HG03439 (cell line): ENCODE measurements at regions not wholly inside any gene's neighbourhood (a gene's known extent, or its start where the extent isn't known, plus 50 kb on each side); places are given as distances from the start of the nearest gene placed in this dataset.
A peak's percentile ranks its signal among the peaks of the same experiment; 100 is the strongest.
"Not testable (repeated sequence)": the region's sequence is repeated elsewhere in the genome, so short reads cannot be mapped to it uniquely, and the experiment has no call there.

ENCODE experiments used
- ATAC-seq: cut with Tn5 transposase; IDR thresholded peaks from one replicate; pipeline ENCODE4 v1.9.1; 2021; ENCODE audit warnings: mild to moderate bottlenecking, moderate library complexity; ENCODE audit not compliant: unreplicated experiment

GRCh38 chr7:121530227-121531174, 134.4 kb upstream of the FAM3C start:
- peak; percentile 100 for ATAC-seq

DNA sequence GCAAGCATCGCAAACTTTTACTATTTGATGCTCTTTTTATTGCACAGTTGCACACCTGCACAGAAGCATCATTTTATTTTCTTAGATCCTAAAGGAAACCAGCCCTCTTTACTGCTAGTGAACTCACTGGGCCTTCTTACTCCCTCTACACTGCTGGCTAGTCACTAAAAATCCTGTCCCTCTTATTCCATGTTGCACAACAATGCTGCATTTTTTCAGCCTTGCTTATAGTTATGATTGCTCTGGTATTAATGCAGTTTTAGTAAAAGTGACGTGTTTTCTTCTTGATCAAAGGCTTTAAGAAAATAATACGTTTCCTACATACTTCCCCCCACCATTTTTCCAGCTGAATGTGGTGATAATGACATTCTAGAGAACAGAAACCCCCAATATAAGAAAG, 132.9 kb upstream of the FAM3C start:
- ATAC-seq, result no peak

- not testable (repeated sequence) for ATAC-seq
Observed at GRCh38 chr7:121526210-121526609, 130.1 kb upstream of the FAM3C start.

- no peak for ATAC-seq
Observed at GRCh38 chr7:121525155-121525819, 129.2 kb upstream of the FAM3C start.

DNA sequence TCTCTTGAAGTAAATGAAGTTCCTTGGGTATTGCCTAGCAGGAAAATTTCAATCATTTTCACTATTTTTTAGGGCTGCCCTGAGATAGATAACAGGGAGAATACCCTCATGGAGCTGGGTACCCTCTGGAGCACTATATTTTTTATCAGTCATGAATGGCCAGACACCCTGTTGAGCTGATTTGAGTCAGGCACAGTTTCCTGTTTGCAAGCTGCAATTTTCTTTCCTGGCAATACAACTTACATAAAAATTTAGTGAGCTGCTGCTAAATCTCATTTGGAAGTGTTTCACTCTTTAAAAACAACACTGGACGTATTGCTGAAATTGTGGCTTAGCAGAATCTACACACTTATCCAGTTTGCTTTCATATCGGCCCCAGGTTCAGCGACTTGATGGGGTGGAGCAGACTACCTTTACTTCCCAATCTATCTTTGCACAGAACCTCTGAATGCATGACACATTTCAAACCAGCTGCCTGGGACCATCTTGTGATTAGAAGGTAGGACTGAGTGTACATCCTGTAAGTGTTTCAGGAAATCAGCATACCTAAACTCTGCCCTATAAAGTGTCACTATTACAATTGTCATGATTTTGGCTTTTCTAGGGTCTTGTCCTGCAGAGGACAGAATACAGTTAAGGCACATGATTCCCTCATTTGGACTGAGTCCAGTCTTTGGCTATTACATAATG, 125.7 kb upstream of the FAM3C start:
- ATAC-seq, result no peak

DNA sequence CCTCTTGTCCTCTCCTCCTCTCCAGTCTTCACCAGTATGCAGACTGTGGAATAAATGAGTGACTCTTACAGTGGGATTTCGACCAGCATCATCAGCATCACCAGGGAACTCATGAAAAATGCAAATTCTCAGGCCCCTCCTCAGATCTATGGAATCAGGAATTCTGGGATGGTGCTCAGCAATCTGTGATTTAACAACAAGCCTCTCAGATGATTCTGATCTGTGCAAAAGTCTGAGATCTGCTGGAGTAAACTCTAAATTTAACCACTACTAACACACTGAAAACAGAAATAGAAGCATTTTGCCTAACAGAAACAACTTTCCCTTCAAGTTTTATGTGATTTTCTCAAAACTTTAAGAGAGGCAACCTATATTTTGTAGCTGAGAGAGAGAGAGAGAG, 124.8 kb upstream of the FAM3C start:
- no peak for ATAC-seq

GRCh38 chr7:121519548-121520521, 123.7 kb upstream of the FAM3C start:
- ATAC-seq, result peak; percentile 89

DNA sequence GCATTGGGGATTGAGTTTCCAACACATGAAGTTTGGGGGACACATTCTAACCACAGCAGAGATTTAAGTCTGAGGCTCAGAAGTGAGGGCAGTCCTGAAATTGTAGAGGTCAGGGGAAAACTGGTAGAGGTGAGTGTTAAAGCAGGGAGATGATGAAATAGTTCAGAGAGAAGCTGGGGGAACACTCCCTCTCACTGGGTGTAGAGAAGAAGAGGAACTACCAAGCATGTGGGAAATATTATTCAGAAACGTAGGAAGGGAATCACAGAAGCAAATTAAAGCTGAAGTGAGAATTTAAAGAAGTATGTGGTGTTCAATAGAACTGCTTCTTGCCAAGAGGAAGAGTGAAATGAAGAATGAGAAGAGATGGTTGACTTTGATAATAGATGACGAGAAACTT, 121.5 kb upstream of the FAM3C start:
- ATAC-seq, result no peak

GRCh38 chr7:121516821-121517220, 120.7 kb upstream of the FAM3C start:
- no peak for ATAC-seq

- ATAC-seq, result no peak
Observed at GRCh38 chr7:121515630-121516401, 119.7 kb upstream of the FAM3C start.

- ATAC-seq, result no peak
Observed at GRCh38 chr7:121515229-121515628, 119.1 kb upstream of the FAM3C start.

DNA sequence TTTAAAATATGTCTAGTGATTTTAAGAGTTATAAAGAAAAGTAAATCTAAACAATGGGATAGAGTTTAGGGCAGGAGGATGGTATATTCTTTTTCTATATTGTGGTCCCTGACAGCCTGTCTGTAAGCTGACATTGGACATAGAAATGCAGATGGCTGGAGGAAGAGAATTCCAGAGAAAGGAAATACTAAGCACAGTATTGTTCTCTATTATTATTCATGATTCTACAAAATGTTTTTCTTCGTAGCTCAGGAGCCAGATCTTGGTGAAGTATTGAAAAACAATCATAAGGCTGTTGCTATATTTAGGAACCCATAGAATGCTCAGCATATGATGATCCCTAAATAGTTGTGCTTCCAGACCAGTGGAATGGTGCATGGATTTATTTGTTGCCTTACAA, 117.0 kb upstream of the FAM3C start:
- no peak for ATAC-seq

GRCh38 chr7:121510858-121511482, 114.9 kb upstream of the FAM3C start:
- ATAC-seq, result no peak

GRCh38 chr7:121510302-121510701, 114.2 kb upstream of the FAM3C start:
- no peak for ATAC-seq

- ATAC-seq, result no peak
Observed at GRCh38 chr7:121505540-121506182, 109.6 kb upstream of the FAM3C start.

DNA sequence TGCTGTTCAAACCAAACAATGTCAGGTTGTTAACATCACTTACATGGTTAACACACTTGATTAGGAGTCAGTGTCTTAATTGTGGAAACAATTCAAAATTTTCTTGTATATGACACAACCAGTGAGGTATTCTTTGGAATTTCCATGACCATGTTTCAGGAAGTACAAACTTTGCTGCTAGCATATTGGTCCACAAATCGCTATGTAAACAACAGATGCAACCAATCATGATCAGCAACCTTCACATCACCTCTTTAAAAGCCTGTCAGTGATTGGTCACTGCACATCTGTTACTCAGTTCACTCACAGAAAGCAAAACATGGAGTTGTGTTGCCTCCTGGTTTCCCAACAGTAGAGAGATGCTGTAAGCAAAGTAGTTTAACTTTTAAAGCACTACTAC, 108.9 kb upstream of the FAM3C start:
- ATAC-seq, result no peak

- ATAC-seq, result no peak
Observed at GRCh38 chr7:121504482-121504881, 108.4 kb upstream of the FAM3C start.

DNA sequence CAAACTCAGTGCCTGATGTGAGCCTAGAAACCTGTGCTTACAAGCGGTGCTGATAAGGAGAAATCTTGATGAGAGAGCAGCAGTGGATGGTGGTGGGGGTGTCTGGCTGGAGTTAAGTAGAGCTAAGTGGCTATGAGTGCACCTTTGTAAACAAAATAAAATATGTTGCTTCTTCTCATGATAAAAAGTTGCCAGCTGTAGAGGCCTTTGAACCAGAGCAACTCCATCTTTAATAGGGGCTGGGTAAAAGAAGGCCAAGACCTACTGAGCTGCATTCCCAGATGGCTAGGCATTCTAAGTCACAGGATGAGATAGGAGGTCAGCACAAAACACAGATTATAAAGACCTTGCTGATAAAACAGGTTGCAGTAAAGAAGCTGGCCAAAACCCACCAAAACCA, 107.6 kb upstream of the FAM3C start:
- ATAC-seq, result no peak

GRCh38 chr7:121503039-121503438, 106.9 kb upstream of the FAM3C start:
- ATAC-seq, result no peak
